HG02970 (cell line): ENCODE measurements at regions not wholly inside any gene's neighbourhood (a gene's known extent, or its start where the extent isn't known, plus 50 kb on each side); places are given as distances from the start of the nearest gene placed in this dataset.
A peak's percentile ranks its signal among the peaks of the same experiment; 100 is the strongest.

ENCODE experiments used
- ATAC-seq: cut with Tn5 transposase; IDR thresholded peaks from one replicate; pipeline ENCODE4 v1.9.1; 2021; ENCODE audit warnings: mild to moderate bottlenecking, moderate library complexity, moderate number of reproducible peaks; ENCODE audit not compliant: unreplicated experiment, low FRiP score

DNA sequence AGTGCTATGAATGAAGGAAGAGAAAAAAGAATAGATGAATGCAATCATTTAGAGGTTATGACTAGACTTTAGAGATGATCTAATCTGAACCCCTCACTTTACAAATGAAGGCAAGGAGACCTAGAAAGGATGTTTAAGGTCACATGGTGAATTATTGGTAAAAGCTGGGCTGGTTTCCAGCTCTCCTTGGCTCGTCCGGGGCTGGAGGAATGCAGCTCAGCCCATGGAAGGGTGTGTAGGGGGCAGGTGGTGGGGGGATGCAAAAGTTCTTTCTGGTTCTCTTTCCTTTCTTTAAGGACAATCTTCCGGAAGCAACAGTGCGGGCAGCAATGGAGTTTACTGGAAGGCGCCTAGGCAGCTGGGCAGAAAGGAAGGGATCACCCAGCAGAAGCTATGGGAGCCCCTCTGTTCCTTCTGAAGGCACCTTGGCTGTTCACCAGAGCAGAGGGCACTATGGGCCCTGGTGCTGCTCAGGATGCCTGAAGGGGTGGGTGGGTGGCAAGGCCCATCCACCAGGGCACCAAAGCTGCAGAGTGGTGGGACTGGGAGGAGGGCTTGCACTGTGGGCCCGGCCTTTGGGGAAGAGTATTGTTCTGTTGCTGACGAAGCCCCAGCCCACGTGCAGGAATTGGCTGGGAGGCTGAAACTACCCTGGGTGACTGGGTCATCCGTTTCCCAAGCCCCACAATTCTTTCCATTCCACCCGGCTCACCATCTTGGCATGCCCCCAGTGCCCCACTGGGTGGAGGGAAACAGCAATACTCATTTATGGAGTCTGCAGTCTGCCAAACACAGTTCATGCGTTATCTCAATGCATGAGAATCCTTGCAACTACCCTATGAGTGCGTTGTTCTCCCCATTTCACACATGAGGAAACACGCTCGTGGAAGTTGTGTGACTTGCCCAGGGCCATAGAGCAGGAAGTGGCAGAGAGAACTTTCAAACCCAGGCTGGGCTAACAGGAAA lies 78.2 kb downstream of the IRF2BPL start:
- ATAC-seq = no peak

DNA sequence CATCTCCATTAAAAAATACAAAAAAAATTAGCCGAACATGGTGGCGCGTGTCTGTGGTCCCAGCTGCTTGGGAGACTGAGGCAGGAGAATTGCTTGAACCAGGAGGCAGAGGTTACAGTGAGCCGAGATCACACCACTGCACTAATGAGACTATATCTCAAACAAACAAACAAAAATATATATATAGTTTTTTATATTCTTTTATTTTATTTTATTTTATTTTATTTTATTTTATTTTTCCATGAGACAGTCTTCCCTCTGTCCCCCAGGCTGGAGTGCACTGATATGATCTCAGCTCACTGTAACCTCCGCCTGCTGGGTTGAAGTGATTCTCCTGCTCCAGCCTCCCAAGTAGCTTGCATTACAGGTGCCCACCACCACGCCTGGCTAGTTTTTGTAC lies 79.5 kb downstream of the IRF2BPL start:
- no peak for ATAC-seq

- ATAC-seq = no peak
These were observed 80.1 kb downstream of the IRF2BPL start for GRCh38 chr14:76948213-76948947.

GRCh38 chr14:76947838-76948184 lies 80.7 kb downstream of the IRF2BPL start:
- ATAC-seq = no peak

- ATAC-seq = peak; percentile 66
These were observed 81.2 kb downstream of the IRF2BPL start for GRCh38 chr14:76947078-76947837.

DNA sequence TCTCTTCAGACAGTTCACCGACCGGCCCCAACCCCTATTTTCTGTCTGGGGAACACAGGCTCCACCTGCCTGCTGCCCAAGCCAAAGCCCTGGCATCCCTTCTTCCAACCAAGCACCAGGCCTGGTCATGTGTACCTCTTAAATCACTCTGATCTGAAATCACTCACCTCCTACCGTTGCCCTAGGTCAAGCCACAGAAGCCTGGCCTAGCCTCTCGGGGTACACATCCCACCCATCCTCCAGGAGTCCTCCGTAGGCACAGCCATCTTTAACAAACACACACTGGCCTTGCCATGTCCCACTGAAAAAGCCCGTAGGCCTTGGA lies 81.8 kb downstream of the IRF2BPL start:
- peak; percentile 8 for ATAC-seq

GRCh38 chr14:76943072-76943471 lies 85.4 kb downstream of the IRF2BPL start:
- no peak for ATAC-seq

DNA sequence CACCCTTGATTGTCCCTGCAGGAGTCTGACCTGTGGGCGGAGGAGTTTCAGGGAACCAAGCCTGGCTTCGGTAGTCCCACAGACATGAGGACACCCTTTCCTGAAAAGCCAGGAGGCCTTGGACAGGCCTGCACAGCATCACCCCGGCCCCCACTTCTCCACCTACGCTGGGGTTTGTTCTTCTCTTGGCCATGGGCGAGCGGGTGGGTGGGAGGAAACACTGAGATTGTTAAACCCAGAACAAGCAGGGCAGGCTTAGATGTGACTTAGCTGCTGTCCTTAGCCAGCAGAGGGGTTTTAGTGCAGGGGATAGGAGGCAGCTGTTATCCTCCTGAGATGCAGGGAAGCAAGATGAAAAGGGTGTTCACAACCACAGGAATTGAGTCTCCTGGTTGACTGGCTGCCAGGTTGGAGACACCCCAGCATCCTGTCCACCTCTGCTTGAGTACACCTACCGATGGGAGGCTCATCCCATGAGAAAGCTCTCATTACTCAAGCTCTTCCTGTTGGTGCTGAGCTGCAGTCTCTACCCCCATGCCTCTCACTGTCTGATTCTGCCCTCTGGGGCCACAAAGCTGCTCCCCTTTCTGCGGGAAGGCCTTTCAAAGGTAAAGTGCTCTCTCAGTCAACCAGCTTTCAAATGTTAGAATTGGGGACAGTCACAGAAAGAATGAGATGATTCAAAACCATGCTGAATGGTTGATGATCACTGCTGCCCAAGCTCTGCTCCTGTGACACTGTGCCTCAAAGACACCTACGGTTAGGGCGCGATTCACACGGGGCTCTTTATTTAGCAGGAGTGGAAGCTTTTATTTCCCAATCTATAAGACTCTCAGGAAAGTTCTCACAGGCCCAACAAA lies 86.3 kb downstream of the IRF2BPL start:
- ATAC-seq = no peak

DNA sequence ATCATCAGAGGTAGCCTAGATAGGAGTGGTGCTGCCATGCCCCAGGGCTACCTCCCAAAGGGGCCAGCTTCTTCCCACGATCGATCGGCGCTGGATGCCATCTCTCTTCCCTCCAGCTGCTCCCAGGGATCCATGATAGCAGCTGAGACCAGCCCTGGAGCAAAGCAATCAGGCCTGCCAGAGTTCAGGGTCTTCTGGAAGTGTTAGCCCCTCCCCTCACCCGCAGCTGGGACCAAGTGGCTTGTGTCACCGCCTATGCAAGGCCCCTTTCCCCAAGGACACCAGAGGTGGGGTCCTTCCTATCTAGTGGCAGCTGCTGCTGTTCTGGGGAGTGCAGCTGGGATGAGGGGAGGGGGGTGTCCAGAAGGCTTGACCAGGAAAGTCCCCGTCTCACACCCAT lies 87.0 kb downstream of the IRF2BPL start:
- no peak for ATAC-seq

DNA sequence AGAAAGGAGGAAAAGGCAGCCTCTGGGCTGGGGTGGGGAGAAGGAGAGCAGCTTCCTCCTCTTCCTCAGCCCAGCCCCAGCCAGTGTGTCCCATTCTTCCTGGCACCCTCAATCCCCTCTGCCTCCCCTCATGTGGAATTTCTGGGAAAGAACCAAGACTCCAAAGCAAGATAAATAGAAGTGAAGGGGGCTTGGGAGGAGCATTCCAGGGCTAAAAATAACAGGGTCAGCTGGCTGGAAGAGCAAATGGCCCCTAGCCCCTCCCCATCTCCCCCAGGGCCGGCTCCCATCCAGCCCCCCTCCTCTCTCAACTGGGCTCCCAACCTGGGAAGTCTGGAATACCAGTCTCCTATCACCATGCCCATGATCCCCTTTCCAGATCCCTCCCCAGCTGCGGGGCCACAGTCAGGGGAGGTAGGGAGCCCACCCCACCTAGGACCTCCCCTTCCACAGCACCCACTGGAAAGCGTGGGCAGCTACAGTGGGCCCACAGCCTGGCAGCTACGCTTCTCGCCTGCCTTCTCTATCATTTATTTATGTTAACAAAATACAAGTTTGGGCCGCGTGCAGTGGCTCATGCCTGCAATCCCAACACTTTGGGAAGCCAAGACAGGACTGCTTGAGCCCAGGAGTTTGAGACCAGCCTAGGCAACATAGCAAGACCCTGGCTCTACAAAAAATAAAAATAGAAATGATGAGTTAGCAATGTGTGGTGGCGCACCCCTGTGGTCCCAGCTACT lies 88.3 kb downstream of the IRF2BPL start:
- ATAC-seq = no peak

GRCh38 chr14:76939015-76939742 lies 89.3 kb downstream of the IRF2BPL start:
- no peak for ATAC-seq

- no peak for ATAC-seq
These were observed 90.4 kb downstream of the IRF2BPL start for GRCh38 chr14:76938092-76938500.

DNA sequence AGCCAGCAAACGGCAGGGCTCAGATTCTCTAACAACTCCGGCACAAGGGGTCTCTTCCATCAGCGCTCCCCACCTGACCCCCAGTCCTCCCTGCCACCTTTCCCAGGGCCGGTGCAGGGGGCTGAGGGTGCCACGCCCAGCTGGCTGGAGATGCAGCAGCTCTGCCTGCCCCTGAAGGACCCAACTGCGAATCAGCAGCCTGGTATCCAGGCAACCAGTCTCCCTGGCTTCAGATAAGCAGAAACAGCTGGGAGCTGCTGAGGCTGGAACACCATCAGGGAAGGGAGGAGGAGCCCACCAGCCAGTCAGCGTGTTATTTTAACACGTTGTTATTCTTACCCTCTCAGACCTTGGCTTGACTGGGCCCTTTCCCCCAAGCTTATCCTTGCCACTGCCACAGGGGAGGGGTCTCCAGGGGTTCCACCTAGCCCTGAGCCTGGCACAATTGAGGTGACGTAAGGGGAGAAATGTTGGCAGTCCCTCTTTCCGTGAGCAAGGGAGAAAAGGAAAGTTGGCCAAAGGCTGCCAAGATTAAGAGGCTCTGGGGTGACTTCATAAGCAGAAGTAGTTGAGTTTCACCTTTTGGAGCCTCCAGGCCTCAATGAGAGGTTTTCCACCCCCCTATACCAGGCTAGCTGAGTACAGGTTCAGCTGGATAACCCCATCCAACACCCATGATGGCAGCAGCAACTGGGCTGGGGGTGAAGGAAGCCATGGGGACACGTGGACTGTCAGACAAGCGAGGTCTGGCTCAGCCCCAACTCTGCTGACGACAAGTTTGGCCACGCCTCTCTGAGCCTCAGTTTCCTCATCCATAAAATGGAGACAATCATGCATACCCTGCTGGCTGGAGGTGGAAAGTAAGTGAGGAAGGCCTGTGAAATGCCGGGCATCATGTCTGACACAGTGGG lies 91.1 kb downstream of the IRF2BPL start:
- no peak for ATAC-seq

- no peak for ATAC-seq
These were observed 92.0 kb downstream of the IRF2BPL start for GRCh38 chr14:76936483-76936882.

DNA sequence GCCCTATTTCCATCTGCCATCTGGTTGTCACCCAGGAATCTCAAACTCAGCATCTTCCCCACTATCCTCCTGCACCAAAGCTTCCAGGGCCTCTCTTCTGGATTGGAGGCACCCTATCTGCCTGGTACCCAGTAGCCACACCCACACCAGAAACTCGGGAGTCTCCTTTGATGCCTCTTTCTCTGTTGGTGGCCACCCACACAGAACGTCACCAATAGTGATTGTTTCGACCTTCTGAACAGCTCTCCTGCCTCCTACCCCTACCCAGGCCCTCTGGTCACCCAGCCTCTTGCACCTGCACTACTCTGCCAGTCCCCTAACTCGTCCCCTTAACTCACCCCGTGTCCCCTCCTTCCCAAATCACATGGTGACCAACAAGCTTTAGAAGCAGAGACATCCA lies 95.0 kb downstream of the IRF2BPL start:
- no peak for ATAC-seq

GRCh38 chr14:76931631-76932402 lies 96.7 kb downstream of the IRF2BPL start:
- no peak for ATAC-seq

- ATAC-seq = no peak
These were observed 98.0 kb downstream of the IRF2BPL start for GRCh38 chr14:76930549-76930948.
